ENCODE measurements at regions not wholly inside any gene's neighbourhood (a gene's known extent, or its start where the extent isn't known, plus 50 kb on each side); places are given as distances from the start of the nearest gene placed in this dataset.

DNA sequence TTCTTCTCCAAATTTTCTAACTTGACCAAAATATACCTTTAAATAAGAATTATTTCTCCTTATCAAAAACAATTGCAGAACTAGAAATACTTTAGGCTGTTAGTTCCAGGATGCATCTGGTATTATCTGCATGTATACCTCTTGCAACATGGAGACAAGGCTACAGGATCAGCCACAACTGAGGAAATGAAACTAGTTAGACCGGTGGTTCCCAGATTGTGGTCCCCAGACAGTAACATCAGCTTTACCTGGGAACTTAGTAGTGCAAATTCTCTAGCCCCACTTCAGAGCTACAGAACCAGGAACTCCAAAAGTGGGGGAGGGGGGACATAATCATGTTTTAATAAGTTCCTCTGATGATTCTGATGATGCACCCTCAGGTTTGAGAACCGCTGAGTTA is 61.6 kb upstream of the C9orf72 start:
- intact Hi-C loops (cut with micrococcal nuclease) = no loop called here
- Histone ChIP-seq H2BK15ac (ENCODE audit: low read depth, low read length) (no peak overlapping the region), H3K4me3 (ENCODE audit: insufficient read depth, low read depth, low read length) (no peak overlapping the region), H2AFZ (replicated peaks; ENCODE audit: low read length, poor library complexity) (no peak overlapping the region), H2BK20ac (ENCODE audit: low read depth, low read length) (no peak overlapping the region), H3K9me3 (ENCODE audit: control insufficient read depth, insufficient read depth, low read length) (no peaks in the 10 kb centered on the region), H4K91ac (ENCODE audit: insufficient read depth, low read depth, low read length) (no peak overlapping the region), H3K4me2 (ENCODE audit: low read depth, low read length) (no peak overlapping the region), H3K4me1 (ENCODE audit: control insufficient read depth, insufficient read depth, low read length) (no peaks in the 10 kb centered on the region), H3K4ac (ENCODE audit: low read depth, low read length) (no peak overlapping the region), H3K9me1 (ENCODE audit: insufficient read depth, low read length) (no peaks in the 10 kb centered on the region), H2BK120ac (ENCODE audit: low read depth, low read length) (no peak overlapping the region), H3K56ac (ENCODE audit: extremely low read depth, insufficient read depth, low read length) (no peak overlapping the region), H2AK9ac (replicated peaks; ENCODE audit: low read depth, low read length, poor library complexity) (no peak overlapping the region), H3K14ac (replicated peaks; ENCODE audit: low read depth, low read length) (no peak overlapping the region), H3K23ac (ENCODE audit: low read depth, low read length) (no peak overlapping the region), H3K9ac (ENCODE audit: low read depth, low read length) (no peak overlapping the region), H3K79me1 (ENCODE audit: low read depth in 1 of 2, low read length in 2 of 2) (no peaks in the 10 kb centered on the region), H2AK5ac (ENCODE audit: low read depth, low read length) (no peak overlapping the region), H3K36me3 (ENCODE audit: control insufficient read depth, insufficient read depth, low read length) (no peaks in the 10 kb centered on the region), H3K27me3 (ENCODE audit: control insufficient read depth, insufficient read depth, low read length) (no peaks in the 10 kb centered on the region), H2BK5ac (ENCODE audit: low read depth, low read length, poor library complexity, severe bottlenecking) (no peak overlapping the region), H4K20me1 (ENCODE audit: insufficient read depth, low read length) (no peaks in the 10 kb centered on the region), H3K18ac (ENCODE audit: low read depth, low read length) (no peak overlapping the region), H4K8ac (ENCODE audit: low read depth in 2 of 2, low read length in 2 of 2) (no peak overlapping the region), H4K5ac (ENCODE audit: low read depth, low read length) (no peak overlapping the region), H3K27ac (ENCODE audit: insufficient read depth, low read length) (no peak overlapping the region)
- CTCF ChIA-PET = no interaction called here
- DNase-seq = no peak
- ATAC-seq (ENCODE audit: low read depth) = no peak
- BruUV-seq (replicated peaks) = no TSS peak
- POLR2A ChIA-PET (ENCODE audit: unreplicated experiment) = no interaction called here
- in situ Hi-C loops (cut with MboI; ENCODE audit: low sequenced_read_pairs) = no loop called here
- WGBS, 2 experiments (ENCODE audit: extremely low coverage in 2 of 2, insufficient read length in 1 of 2) = no CpG with 5 or more reads among the region's 2 CpGs
- TF ChIP-seq CHD1 (IDR thresholded peaks at IDR 0.05; ENCODE audit: low read depth, low read length) = no peak
- no peak for TF ChIP-seq FOS (IDR thresholded peaks at IDR 0.05; ENCODE audit: low read depth, low read length)
- no peak for TF ChIP-seq RAD21 (IDR thresholded peaks at IDR 0.05; ENCODE audit: low read length)
- no peak for TF ChIP-seq POLR2A (IDR thresholded peaks at IDR 0.05; ENCODE audit: low read depth, low read length)
- TF ChIP-seq RFX5 (IDR thresholded peaks at IDR 0.05; ENCODE audit: low read depth, low read length) = no peak
- TF ChIP-seq CEBPB (IDR thresholded peaks at IDR 0.05; ENCODE audit: low read depth, low read length) = no peak
- no peak for TF ChIP-seq RCOR1 (IDR thresholded peaks at IDR 0.05; ENCODE audit: insufficient replicate concordance, low read length)
- TF ChIP-seq CTCF (conservative IDR thresholded peaks at IDR 0.05; ENCODE audit: low read depth, low read length) = no peak
- TF ChIP-seq SMC3 (IDR thresholded peaks at IDR 0.05; ENCODE audit: low read depth, low read length) = no peak
- TF ChIP-seq, protein P1, sequence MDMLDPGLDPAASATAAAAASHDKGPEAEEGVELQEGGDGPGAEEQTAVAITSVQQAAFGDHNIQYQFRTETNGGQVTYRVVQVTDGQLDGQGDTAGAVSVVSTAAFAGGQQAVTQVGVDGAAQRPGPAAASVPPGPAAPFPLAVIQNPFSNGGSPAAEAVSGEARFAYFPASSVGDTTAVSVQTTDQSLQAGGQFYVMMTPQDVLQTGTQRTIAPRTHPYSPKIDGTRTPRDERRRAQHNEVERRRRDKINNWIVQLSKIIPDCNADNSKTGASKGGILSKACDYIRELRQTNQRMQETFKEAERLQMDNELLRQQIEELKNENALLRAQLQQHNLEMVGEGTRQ (IDR thresholded peaks at IDR 0.05; ENCODE audit: low read depth, low read length) = no peak
- TF ChIP-seq, protein P2, sequence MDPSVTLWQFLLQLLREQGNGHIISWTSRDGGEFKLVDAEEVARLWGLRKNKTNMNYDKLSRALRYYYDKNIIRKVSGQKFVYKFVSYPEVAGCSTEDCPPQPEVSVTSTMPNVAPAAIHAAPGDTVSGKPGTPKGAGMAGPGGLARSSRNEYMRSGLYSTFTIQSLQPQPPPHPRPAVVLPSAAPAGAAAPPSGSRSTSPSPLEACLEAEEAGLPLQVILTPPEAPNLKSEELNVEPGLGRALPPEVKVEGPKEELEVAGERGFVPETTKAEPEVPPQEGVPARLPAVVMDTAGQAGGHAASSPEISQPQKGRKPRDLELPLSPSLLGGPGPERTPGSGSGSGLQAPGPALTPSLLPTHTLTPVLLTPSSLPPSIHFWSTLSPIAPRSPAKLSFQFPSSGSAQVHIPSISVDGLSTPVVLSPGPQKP (IDR thresholded peaks at IDR 0.05; ENCODE audit: borderline replicate concordance, low read depth, low read length) = no peak
- no peak for TF ChIP-seq NFE2L2 (IDR thresholded peaks at IDR 0.05; ENCODE audit: low read depth, low read length)
- TF ChIP-seq MAZ (IDR thresholded peaks at IDR 0.05; ENCODE audit: borderline replicate concordance, low read depth, low read length) = no peak
- TF ChIP-seq BHLHE40 (IDR thresholded peaks at IDR 0.05; ENCODE audit: low read depth, low read length) = no peak
- TF ChIP-seq MAFK (IDR thresholded peaks at IDR 0.05; ENCODE audit: low read depth, low read length) = no peak
- TF ChIP-seq MXI1 (IDR thresholded peaks at IDR 0.05; ENCODE audit: borderline replicate concordance, low read depth, low read length) = no peak
- dilution Hi-C loops (cut with HindIII; ENCODE audit: low sequenced_read_pairs, unreplicated experiment) = no loop called here
